ENCODE measurements at regions not wholly inside any gene's neighbourhood (a gene's known extent, or its start where the extent isn't known, plus 50 kb on each side); places are given as distances from the start of the nearest gene placed in this dataset.
"Not testable (repeated sequence)": the region's sequence is repeated elsewhere in the genome, so short reads cannot be mapped to it uniquely, and the experiment has no call there.

DNA sequence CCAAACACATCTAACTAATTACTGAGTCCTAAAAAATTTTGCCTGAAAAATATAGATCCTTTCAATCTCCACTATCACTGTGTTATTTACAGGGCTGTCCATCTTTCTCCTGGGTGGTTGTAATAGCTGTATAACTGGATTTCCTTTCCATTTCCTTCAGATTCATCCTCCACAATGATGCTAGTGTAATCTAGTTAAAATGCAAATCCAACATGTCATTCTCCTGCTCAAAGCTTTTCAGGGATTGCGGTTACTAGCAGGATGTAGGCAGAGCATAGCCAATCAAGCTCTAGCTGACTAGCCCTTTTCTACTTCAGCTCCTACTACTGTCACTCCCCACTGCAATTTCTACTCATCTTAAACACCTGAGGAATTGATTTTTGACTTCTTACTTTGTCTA is 283.0 kb downstream of the RAB38 start:
- FAIRE-seq (no peak), DNase-seq (ENCODE audit: insufficient read length, low spot score) (no peak)

DNA sequence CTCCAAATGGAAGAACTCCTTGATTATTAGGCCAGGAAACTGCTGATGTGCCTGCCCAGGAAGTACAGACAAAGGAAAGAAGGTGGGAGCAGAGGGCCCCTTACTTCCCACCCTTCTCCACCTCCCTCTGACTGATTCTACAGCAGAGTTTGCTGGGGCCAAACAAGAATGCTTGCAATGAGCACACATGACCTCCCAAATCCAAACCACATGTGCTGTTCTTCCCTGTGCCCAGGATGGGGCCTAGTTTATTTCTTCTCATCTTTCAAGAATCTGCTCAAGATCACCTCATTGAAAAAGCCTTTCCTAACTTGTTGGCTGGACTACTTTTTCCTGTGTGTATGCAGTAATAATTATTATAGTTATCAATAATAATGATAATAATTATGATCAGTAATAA is 286.1 kb downstream of the RAB38 start:
- TF ChIP-seq, protein P1, sequence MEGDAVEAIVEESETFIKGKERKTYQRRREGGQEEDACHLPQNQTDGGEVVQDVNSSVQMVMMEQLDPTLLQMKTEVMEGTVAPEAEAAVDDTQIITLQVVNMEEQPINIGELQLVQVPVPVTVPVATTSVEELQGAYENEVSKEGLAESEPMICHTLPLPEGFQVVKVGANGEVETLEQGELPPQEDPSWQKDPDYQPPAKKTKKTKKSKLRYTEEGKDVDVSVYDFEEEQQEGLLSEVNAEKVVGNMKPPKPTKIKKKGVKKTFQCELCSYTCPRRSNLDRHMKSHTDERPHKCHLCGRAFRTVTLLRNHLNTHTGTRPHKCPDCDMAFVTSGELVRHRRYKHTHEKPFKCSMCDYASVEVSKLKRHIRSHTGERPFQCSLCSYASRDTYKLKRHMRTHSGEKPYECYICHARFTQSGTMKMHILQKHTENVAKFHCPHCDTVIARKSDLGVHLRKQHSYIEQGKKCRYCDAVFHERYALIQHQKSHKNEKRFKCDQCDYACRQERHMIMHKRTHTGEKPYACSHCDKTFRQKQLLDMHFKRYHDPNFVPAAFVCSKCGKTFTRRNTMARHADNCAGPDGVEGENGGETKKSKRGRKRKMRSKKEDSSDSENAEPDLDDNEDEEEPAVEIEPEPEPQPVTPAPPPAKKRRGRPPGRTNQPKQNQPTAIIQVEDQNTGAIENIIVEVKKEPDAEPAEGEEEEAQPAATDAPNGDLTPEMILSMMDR (IDR thresholded peaks at IDR 0.05; ENCODE audit: insufficient read depth, missing control alignments): no peak
- FAIRE-seq (no peak), DNase-seq (ENCODE audit: insufficient read length, low spot score) (no peak)

More for the DNA sequence above, 283.0 kb downstream of the RAB38 start:
- TF ChIP-seq, protein P1 (IDR thresholded peaks at IDR 0.05; ENCODE audit: insufficient read depth, missing control alignments): no peak

DNA sequence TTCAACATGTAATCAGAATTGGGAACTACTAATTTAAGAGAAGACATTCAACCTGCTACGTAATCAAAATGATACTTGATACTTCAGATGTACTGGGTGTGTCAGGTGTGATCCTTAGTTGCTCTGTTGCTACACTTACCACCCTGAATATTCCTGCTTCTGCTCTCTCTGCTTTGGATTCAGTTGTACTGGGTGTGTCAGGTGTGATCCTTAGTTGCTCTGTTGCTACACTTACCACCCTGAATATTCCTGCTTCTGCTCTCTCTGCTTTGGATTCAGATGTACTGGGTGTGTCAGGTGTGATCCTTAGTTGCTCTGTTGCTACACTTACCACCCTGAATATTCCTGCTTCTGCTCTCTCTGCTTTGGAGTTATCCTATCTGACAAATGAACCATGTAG is 290.2 kb downstream of the RAB38 start:
- not testable (repeated sequence) for FAIRE-seq; DNase-seq (ENCODE audit: insufficient read length, low spot score)

- no peak for FAIRE-seq
- TF ChIP-seq, protein P1 (IDR thresholded peaks at IDR 0.05; ENCODE audit: insufficient read depth, missing control alignments): no peak
- no peak for DNase-seq (ENCODE audit: insufficient read length, low spot score)
Measured at GRCh38 chr11:87879118-87879517, 296.1 kb downstream of the RAB38 start.

DNA sequence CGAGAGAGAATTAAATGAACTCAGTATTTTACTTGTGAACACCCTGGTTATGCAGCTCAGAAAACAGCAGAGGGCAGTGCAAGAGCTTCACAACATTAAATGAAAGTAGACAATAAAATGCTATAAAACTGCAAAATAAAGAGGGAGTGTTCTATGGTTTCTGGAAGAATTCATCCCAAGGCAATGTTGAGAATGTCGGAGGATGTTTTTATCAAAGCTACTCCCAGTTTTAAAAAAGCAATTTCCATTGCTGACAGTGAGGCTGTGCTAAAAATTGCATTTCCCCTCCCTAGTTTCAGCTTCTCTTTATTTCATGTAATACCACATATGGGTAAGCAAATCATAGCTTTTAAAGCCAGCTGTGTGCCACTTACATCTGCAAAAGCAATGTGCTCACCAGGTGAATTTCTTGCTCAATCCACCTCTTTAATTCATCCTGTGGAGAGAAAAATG is 296.8 kb downstream of the RAB38 start:
- DNase-seq (ENCODE audit: insufficient read length, low spot score) (no peak), FAIRE-seq (peak; percentile 11)
- TF ChIP-seq, protein P1 (IDR thresholded peaks at IDR 0.05; ENCODE audit: insufficient read depth, missing control alignments): peak; percentile 65

DNA sequence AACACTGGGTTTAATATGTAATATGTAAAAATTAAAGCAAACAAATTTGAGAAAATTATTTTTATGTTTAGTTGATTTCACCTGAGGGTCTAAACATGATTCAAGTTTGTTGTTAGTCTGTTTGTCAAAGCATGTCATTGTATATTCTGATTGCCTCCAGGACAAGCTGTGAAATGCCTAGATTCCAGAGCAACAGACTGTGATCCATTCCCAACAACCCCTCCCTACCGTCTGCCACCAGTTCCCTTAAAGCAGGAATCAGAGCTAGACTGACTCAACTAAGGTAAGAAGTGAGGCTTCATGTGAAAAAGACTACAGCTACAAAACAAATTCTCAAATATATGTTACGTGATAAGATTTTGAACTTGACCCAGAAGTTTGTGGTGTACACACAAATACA is 304.2 kb downstream of the RAB38 start:
- TF ChIP-seq, protein P1 (IDR thresholded peaks at IDR 0.05; ENCODE audit: insufficient read depth, missing control alignments): no peak
- no peak for FAIRE-seq
- DNase-seq (ENCODE audit: insufficient read length, low spot score): no peak

- FAIRE-seq: no peak
- TF ChIP-seq, protein P1 (IDR thresholded peaks at IDR 0.05; ENCODE audit: insufficient read depth, missing control alignments): no peak
- no peak for DNase-seq (ENCODE audit: insufficient read length, low spot score)
Measured at GRCh38 chr11:87870086-87870485, 305.2 kb downstream of the RAB38 start.

GRCh38 chr11:87866951-87867350 is 308.3 kb downstream of the RAB38 start:
- FAIRE-seq (no peak), DNase-seq (ENCODE audit: insufficient read length, low spot score) (no peak)
- TF ChIP-seq, protein P1 (IDR thresholded peaks at IDR 0.05; ENCODE audit: insufficient read depth, missing control alignments): no peak
